Stimulated activated CD8-positive, alpha-beta memory T cell treated with anti-CD3 and anti-CD28 coated beads, Interleukin-15, amount 100 ng/mL, for 24 hours (primary cell): ENCODE measurements at regions not wholly inside any gene's neighbourhood (a gene's known extent, or its start where the extent isn't known, plus 50 kb on each side); places are given as distances from the start of the nearest gene placed in this dataset.
"Not testable (repeated sequence)": the region's sequence is repeated elsewhere in the genome, so short reads cannot be mapped to it uniquely, and the experiment has no call there.

Source experiments
- DNase-seq: peaks from one replicate; pipeline ENCODE4 v3.0.0-alpha.2; 2020; ENCODE audit warnings: low read depth

- no peak for DNase-seq
These were observed 121.0 kb upstream of the PPP1R26 start for GRCh38 chr9:135358552-135358940.

DNA sequence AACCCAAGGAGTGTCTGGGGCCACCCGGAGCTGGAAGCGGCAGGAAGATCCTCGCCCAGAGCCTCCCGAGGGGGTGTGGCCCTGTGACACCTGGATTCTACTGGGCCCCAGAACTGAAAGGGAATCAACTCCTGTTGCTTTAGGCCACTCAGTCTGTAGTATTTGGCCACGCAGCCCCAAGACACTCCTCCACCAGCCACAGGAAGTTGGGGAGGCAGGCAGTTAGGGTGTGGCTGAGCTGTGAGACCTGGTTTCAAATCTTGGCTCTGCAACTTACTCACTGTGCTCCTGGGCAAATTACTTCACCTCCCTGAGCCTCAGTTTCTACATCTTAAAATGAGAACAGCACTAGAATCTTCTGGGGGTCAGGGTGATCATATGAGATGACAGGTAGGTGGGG is 119.8 kb upstream of the PPP1R26 start:
- no peak for DNase-seq

DNA sequence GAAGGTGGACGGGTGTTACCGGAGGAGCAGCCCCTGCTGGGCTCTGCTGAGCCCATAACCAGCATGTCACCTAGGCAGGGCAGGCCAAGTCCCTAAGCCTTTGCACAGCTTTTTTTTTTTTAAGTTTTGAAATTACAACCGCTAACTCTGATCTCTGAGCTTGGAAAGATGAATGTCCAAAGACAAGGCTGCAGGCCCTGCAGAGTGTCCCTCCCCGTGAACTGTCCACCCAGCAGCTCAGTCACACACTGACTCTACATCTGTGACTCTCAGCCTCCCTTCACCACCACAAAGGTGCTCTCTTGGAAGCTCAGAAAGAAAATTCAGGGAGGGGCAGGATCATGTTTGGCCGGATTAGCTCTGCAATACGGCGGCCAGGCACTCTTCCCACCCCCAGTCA is 119.0 kb upstream of the PPP1R26 start:
- DNase-seq: no peak

DNA sequence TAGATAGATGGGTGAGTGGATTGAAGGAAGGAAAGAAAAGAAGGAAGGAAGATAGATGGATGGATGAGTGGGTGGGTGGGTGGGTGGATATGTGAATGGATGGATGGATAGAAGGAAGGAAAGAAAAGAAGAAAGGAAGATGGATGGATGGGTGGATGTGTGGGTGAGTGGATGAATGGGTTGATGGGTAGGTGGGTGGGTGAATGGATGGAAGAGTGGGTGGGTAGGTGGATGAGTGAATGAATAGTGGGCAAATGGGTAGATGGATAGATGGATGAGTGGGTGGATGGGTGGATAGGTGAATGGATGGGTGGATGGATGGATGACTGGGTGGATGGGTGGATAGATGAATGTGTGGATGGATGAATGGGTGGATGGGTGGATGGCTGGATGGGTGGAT is 117.9 kb upstream of the PPP1R26 start:
- DNase-seq: not testable (repeated sequence)

DNA sequence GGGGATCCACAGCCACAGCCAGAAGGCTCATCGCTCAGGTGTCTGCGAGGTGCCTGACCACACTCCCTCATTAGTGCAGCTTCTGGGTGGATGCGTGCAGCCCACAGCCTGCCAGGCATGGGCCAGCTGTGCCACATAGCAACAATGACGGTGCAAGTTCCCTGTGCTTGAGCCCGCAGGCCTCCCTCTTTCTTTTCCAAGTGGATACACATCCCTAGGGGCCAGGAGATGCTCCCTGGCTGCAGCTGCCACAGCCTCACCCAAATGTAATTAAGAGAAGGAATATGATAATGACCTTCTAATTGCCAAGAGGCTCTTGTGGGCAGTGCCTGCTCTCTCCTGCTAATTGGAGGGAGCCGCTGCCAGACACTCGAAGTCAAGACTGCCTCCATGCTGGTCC is 116.0 kb upstream of the PPP1R26 start:
- no peak for DNase-seq

GRCh38 chr9:135365013-135365768 is 114.4 kb upstream of the PPP1R26 start:
- DNase-seq: no peak

DNA sequence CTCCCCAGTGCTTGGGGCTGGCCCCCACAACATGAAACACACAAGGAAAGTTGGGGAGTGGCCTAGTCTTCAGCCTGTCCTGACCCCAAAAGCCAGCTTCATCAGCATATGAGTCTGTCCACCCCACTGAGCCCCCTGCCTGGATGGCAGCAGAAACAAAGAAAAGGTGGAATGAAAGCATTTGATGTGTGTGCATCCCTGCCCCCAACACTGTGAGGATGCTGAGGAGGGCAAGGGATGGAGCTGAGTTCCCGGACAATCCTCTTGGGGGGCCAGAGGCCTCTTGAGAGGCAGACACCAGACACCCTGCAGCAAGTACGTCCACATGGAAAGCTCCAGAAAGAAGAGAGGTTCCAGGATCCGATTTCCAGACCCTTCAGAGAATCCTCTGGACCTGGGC is 113.5 kb upstream of the PPP1R26 start:
- DNase-seq: no peak

DNA sequence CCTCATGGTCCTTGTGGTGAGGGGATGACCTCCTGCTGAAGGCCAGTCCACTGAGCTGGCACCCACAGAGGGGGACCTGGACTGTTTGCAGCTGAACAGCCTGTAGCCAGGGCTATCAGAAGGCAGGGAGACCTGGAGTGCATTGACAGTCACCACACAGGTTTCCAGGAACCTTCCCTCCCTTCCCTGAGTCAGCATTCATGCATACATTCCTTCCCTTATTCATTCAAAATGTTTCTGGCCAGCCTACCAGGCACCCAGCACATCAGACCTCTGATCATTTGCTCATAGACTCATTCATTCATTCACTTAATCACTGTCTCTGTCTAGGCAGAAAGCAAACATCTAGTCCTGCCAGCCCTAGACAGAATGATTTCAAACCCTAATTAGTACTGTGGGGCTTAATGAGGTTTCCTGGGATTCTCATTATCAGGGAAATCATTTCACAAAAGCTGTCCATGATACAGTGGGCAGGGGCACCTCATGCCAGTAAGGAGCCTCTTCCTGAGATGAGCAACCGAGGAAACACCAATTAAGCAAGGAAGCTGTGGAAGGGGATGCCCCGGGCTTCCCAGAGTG is 110.1 kb upstream of the PPP1R26 start:
- DNase-seq: no peak

- DNase-seq: no peak
These were observed 108.9 kb upstream of the PPP1R26 start for GRCh38 chr9:135370411-135371375.

- no peak for DNase-seq
These were observed 108.0 kb upstream of the PPP1R26 start for GRCh38 chr9:135371535-135371934.

- DNase-seq: no peak
These were observed 107.5 kb upstream of the PPP1R26 start for GRCh38 chr9:135372036-135372435.

DNA sequence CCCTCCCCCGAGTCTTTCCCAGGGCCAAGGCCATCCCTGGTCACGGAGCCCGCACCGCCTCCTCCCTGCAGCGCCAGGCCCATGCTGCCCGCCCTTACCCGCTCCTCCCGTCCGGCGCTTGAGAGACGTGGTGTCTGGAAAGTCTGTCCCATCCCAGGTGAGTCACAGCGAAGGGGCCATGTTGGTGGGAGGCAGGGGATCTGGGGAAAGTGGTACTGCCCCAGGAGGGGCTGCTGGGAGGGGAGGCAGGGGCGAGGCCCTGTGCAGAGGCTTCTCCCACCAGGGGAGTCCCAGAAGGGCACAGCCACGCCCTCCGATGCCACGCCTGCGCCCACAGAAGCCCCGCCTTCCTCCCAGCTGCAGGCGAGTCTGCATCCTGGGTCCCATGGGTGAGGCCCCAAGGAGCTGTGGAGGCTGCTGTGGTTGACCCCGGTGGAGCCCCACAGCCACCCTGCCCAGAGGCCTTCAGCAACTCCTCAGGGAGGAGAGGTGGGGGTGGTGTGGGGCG is 107.0 kb upstream of the PPP1R26 start:
- DNase-seq: no peak

GRCh38 chr9:135373151-135373685 is 106.4 kb upstream of the PPP1R26 start:
- no peak for DNase-seq

DNA sequence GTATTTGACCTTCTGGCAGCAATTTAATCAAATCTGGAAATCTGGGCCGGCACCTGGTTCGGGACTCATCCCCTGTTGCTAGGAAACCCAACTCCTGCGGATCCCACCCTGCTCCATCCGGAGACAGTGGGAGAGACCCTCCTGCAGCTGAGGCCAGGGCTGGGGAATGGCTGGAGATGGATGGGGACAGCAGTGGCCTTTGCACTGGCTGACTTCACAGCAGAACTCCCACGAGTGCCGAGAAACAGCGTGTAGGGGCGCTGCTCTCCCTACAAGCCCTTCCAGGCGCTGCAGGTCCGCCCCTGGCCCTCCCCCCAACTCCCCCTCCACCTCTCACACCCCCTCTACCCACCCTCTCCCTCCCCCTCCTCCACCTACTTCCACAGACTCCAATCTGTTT is 105.8 kb upstream of the PPP1R26 start:
- DNase-seq: no peak

DNA sequence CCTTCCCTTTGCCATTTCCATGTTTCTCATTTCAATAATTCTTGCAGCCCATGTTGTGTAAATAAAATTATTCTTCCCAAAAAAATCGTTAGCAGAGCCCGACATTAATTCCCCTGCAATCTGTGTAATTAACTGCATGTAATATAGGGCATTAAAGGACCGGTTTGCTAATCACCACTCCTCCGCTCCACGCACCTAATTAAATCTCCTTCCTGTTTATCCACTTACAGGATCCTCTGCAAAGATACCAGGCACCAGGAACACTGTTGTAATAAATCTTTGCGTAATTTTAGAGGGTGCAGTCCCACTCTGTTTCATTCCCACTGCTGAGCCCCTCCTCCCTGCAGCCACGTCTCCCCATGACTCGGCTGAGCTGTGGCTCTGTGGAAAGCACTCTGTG is 105.0 kb upstream of the PPP1R26 start:
- DNase-seq: no peak

DNA sequence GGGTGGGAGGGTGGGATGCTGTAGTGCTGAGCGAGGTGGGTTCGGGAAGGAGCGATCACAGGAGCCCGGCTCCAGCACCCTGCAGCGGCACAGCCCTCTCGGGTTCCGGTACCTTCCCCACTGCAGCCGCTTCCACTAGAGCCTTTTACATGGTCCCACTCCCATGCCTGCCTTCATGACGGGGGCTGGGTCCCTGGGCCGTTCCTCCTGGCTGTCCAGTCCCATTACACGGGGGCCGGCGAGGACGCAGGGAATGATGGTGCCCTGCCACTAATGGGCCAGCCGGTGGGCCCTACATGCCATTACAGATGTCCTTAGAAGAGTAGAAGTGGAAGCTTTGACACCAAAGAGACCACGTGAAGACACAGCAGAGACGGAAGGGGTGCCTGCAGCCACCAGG is 104.6 kb upstream of the PPP1R26 start:
- no peak for DNase-seq

DNA sequence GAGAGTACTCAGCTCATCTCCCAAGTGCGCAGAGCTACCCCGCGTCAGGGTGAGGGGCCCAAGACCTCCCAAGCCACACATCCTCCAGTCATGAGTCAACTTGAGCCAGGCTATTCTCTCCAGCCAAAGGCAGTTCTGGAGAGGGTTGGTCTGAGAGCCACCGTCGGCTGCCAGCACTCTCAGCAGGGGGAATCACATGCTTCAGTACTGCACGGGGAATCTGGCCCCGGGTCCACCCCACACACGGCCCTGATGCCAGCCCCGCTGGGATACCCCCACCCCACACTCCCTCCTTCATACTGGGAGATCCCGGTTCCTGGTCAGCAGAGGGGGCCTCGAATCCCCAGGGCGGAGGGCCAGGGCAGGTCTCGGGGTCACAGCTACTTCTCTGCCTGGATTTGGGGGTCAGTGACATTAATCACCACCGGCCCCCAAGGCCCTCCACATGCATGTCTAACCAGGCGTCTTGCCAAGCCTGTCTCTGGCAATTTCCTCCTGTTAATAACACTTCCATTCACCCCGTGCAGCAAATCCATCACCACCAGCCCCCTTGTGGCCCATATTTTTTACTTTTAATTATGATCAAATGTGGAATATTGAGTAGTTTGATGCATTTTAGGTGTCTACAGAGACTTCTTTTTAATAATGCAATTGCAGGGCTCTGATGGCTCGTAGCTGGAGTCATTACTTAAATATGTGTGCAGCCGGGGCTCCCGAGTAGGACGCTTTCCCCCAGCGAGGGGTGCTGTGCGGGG is 102.9 kb upstream of the PPP1R26 start:
- DNase-seq: no peak

DNA sequence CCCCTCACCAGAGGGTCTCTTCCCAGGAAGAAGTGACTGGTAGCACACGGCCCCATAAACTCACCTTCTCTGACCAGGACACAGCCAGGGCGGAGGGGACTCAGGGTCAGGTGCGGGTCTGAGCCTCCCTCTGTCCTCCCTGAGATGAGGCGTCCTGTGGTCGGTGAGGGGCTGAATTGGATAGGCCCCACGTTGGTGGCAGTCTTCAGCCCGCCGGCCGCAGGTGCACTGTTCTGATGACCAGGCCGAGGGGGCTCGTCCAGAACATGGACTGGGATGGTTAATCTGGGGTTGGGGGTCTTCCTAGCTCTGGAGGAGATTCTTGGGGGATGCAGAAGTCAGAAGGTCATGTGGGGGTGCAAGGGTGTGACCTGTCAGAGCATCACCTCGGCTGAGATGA is 102.2 kb upstream of the PPP1R26 start:
- no peak for DNase-seq

- no peak for DNase-seq
These were observed 100.8 kb upstream of the PPP1R26 start for GRCh38 chr9:135378751-135379150.

DNA sequence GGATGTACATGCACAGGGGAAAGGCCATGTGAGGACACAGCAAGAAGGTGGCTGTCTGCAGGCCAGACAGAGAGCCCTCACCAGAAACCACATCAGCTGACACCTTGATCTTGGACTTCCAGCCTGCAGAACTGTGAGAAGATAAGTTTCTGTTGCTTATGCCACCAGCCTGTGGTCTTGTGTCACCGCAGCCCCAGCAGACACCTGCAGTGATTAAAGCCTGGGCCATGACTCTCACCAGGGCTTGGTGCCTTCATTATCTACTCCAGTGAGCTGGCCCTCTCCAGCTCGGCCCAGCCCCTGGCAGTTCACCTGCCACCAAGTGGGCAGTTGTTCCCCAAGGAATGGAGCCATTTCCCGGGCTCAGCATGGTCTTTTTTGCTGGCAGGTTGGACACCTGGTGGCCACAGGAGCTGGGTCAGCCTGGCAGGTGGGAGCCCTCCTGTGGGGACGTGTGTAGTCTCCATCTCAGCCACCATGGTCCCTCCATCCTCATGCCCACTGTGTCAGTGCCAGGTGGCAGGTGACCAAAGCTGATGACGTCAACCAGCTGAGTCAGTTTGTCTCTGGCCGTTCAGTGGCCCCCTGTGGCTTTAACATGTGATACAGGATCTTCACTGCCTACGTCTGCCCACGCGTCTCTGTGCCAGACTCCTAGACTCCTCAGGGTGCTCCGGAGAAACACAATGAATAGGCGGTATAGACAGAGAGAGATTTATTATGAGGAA is 99.9 kb upstream of the PPP1R26 start:
- DNase-seq: no peak
